ENCODE measurements at regions not wholly inside any gene's neighbourhood (a gene's known extent, or its start where the extent isn't known, plus 50 kb on each side); places are given as distances from the start of the nearest gene placed in this dataset.

DNA sequence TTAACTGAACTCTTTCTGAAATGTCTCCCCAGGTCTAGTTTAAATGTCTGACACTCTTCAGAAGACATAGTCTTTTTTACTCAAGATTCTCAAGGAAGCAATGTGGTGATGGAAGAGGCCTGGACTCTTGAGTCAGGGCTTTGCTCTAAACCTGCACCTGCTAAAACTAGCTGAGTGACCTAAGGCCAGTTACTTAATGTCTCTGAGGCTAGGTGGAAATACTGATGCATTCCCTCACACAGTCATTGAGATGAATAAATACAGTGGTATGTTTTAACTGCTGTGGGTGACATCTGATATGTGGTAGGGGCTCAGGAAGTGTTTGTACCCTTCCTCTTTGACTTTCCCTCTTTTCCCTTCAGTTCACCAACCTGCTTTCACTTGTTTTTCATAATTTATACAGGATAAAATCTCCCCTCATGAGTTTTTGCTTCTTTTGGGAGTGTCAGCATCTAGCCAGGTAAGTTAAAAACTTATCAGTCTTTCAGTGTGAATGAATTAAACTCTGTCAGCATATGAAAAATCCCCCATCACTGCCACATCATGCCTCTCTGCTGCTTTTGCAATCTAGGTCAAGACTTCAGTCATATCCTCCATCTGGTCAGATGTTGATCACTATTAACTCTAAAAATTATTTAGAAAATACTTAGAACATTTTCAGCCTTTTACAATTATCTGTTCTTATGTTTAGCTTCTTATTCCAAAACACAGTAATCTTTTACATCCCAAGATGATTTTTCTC lies 178.7 kb upstream of the TNFAIP3 start:
- TF ChIP-seq POLR2A (IDR thresholded peaks at IDR 0.05; ENCODE audit: low read length) (no peak), GATA1 (IDR thresholded peaks at IDR 0.05; ENCODE audit: low read depth, low read length) (no peak)
